GM19025 (cell line): ENCODE measurements at regions not wholly inside any gene's neighbourhood (a gene's known extent, or its start where the extent isn't known, plus 50 kb on each side); places are given as distances from the start of the nearest gene placed in this dataset.
"Not testable (repeated sequence)": the region's sequence is repeated elsewhere in the genome, so short reads cannot be mapped to it uniquely, and the experiment has no call there.

ENCODE experiments used
- ATAC-seq: cut with Tn5 transposase; IDR thresholded peaks from one replicate; pipeline ENCODE4 v1.9.1; 2021; ENCODE audit warnings: mild to moderate bottlenecking, low read depth, moderate library complexity; ENCODE audit not compliant: unreplicated experiment

DNA sequence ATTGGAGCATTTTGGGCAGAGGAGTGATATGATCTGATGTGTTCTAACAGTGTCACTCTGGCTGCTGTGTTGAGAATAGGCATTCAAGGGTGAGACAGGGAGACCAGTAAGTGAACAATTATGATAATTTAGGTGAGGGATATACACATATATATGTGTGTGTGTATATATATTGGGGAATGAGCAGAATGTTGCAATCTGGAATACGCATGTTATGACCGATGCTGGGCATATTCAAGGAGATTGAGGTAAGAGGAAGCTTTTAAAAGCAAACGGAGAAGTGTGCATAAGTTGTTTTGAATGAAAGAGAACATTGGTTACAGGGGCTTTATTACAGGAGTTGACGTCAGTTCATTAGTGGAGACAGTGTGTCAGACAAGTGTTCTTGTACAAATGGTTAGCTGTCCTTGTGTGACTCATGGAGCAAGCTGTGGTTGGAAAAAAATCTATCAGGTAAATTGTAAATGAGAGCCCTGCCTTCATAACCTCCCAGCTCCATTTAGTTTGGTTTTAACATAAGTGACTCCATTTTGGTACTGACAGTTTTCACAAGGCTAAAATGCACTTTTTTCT lies 442.5 kb upstream of the LCORL start:
- no peak for ATAC-seq

DNA sequence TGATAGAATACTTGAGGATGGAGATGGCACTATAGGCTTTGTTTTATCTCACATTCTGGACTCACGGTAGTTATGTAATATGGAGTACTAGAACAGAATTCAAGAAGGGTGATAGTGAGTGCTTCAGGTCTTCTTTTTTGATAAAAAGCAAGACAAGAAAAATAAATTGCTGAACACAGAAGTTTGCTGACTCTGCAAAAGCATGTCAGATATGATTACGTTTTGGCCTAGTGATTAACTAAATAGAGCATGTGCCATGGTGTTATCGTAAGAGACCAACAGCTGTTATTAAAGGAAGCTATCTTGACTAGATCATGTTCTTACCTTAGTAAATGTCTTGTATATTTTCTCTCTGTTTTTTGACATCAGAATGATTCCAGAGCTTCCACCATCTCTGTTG lies 436.9 kb upstream of the LCORL start:
- no peak for ATAC-seq

DNA sequence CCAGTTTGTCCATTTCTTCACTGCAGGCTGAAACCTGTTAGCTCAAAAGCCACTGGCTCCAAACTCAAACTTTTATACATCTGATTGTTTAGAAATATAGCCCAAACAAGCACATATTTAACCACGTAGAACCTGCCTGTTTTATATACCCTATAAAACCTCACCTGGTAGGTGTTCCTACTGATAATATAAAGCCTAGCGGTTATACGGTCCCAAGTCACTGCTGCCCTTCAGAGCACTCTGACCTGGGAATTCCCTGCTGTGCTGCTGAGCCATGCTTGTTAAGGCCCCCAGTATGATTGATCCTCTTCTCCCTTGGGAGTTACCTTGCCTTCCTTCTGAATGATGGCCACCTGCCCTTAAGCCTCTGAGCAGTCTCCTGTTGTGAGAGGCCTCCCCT lies 432.8 kb upstream of the LCORL start:
- no peak for ATAC-seq

DNA sequence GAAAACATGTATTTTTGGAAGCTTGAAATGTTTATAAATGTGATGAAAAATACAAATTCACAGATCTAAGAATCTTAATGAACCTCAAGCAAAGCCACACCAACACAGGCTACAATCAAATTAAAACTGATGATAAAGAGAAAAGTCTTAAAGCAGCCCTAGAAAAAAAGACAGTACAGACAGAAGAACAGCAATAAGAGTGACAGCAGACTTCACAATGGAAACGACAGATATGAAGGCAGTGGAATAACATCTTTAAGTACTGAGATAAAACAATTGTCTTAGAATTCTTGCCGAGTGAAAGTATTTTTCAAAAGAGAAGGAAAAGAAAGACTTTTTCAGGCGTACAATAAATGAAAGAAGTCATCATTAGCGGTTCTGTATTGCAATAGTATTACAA lies 423.6 kb upstream of the LCORL start:
- no peak for ATAC-seq

DNA sequence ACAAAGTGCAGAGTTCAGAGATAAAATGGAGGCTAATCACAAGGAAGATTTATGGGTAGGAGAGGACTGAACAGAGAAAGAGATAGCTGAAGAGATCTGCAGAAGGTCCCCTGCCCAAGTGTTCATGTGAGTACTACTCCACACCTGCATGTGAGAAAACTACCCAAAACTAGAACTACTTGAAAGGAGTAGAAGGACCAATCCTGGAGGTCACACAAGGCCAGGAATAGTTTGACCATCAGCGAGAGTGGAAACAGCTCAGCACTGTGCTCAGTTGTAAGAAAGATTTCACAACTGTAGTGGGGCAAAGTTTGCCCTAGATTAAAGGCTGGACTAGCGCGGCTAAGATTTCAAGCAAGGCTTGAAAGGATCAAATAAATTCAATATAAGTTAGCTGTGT lies 422.7 kb upstream of the LCORL start:
- ATAC-seq, result no peak

DNA sequence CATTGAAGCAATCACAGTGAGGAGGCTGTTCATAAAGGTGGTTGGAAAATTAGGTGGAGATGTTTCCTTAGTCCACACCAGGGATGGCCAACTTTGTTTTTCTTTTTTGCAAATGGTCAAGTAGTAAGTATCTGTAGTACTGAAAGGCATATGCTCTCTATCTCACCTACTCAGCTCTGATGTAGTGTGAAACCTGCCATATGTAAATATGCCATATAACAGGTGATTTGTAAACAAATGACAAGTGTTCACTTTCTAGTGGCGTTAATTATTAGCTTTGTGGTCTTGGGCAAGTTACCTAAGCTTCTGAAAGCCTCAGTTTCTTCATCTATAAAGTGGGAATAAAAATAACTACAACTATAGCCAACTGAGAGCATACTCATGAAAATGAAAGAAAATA lies 421.4 kb upstream of the LCORL start:
- ATAC-seq, result no peak

DNA sequence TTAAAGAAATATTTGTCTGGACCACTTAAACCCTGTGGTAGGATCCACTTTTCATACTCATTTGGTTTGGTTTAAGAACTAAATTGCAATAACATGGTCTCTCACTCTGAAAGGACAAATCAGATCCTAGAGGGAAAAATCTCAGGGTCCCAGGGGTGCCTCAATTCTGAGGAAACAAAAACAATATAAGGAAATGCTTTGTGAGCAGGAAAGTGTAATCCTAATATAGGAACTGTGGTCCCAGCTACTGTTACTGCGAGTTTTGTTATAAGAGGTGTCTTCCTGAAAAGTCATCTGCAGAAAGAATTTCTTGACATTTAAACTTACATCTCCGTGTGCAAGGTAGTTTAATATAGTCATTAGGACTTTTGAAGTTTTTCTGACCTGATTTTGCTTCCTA lies 420.1 kb upstream of the LCORL start:
- ATAC-seq, result no peak

DNA sequence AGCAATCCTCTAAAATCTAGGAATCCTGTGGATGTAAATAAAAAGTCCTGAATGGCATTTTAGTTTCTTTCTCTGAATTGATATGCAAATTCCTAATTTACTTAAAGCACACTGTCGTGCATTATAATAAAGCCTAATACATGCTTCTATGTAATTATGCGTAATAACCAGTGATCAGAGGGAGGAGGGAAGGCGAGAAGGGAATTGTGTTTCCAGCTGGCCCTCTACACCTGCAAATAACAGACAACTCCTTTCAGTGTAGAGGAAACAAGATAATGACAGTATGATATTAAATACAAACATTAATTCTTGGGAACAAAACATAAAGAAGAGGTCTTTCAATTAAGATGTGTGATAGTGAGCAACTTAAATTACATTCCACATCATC lies 419.6 kb upstream of the LCORL start:
- ATAC-seq, result no peak

DNA sequence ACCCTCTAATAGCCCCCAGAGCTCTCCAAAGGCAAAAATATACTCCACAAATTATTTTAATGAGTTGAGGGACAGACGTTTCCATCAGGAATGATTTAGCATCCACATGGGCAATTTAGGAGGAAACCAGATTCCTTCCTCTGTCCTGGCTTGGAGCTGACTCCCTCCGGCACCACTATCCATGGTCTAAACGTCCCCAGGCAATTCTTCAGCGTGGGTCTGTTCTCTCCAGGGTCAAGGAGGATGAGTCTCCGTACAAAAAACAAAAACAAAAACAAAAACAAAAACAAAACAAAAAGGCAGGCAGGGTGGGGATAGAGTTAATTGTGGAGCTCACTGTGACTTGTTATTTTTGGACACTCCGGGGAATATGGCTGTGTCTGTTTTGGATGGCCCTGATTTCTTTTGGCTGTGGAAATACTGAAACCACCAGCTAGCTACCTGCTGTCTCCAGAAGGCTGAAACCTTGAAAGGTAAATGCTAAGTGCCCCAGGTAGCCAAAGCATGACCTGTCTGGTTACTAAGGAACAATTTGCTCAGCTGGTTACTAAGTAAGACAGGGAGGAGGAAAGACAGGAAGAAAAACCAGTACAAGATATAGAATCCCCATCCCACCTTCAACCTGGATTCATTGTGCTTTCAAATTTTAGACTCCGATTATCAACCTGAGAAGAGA lies 419.1 kb upstream of the LCORL start:
- ATAC-seq, result no peak

DNA sequence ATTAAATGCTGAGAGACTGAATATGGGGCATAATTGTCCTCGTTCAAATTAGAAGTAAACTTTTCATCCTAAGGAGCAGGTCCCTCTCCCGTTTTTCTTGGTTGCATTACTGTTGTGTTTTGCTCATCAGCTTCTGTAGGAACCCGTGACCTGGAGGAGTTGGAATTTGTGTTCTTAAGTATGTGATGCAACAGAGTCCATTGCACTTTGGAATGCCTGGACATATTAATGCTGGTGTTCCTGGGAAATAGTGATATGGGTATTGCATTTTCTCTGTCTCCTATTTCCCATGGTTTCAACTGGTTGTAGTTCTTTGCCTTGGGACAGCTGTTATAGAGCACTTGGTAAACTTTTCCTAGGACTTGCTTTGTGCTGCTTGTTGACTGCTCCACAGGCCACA lies 417.8 kb upstream of the LCORL start:
- ATAC-seq, result no peak

DNA sequence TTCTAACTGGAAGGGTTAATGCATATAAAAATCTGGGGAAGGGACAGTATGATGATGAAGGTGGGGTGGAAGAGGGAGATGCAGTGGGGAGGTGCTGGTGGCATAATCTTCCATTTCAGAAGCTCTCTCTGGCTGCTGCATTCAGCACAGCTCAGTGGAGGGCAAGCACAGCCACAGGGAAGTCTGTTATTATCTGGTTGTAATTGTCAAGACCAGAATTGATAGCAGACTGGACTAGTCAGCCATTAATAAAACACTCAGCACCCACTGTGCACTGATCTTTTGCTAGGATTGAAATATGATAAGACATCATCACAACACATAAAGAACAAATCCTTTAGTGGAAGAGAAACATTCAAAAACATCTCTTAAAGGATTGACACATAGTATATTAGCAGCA lies 414.2 kb upstream of the LCORL start:
- ATAC-seq, result no peak

DNA sequence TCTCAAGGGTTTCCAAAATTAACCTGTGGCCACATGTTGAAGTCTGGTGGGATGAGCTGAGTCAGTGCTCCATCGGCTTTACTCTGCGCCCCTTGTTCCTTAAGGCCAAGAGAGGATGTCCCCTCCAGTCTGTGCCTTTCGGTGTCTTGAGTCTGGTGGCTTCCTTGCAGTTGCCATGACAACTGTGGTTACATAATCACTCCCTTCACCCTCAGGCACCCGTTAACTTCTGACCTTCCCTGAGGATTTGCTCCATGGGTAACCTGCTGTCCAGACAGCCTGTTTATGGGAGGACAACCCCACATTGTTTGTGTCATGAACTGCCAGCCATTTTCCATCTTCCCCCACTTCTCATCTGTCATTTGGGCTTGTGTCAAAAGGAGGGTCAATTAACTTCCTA lies 401.1 kb upstream of the LCORL start:
- ATAC-seq, result no peak

DNA sequence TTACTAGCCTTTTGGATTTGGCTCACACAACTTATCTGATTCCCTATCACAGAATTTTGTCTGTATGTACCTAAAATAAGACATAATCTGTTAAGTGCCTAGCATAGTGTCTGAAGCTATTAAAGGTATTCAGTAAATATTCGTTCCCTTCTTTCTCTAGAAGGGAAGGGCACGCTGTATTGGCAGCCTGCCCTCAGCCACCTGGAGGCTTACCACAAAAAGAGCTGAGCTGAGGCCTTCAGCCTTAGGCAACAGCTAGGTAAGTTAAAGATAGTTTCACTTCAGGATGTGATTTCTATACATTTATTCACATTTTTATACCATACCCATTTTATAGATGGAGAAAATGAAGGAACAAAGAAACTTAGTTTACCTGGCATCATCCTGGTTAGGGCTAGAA lies 400.0 kb upstream of the LCORL start:
- no peak for ATAC-seq

DNA sequence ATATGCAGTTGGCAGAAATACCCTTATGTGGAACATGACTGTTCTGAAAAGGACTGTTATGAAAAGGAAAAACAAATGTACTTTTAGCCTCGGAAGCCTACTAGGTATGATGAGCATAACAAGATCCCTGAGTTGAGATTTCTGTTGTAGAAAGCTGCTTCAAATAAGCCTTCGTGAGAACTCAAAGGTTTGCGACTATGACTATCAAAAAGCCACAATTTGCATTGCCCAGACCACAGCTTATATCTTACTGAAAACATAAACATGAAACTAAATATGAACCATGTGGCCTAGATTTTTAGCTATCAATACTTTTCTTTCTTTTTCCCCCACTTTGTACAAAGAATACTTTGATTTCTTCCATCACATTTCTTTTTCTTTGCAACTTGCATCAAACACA lies 398.2 kb upstream of the LCORL start:
- no peak for ATAC-seq

DNA sequence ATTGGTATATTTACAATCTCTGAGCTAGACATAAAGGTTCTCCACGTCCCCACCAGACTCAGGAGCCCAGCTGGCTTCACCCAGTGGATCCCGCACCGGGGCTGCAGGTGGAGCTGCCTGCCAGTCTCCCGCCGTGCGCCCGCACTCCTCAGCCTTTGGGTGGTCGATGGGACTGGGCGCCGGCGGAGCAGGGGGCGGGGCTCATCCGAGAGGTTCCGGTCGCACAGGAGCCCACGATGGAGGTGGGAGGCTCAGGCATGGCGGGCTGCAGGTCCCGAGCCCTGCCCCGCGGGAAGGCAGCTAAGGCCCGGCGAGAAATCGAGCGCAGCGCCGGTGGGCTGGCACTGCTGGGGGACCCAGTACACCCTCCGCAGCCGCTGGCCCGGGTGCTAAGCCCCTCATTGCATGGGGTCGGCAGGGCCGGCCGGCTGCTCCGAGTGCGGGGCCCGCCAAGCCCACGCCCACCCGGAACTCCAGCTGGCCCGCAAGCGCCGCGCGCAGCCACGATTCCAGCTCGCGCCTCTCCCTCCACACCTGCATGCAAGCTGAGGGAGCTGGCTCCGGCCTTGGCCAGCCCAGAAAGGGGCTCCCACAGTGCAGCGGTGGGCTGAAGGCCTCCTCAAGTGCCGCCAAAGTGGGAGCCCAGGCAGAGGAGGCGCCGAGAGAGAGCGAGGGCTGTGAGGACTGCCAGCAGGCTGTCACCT lies 396.8 kb upstream of the LCORL start:
- not testable (repeated sequence) for ATAC-seq

DNA sequence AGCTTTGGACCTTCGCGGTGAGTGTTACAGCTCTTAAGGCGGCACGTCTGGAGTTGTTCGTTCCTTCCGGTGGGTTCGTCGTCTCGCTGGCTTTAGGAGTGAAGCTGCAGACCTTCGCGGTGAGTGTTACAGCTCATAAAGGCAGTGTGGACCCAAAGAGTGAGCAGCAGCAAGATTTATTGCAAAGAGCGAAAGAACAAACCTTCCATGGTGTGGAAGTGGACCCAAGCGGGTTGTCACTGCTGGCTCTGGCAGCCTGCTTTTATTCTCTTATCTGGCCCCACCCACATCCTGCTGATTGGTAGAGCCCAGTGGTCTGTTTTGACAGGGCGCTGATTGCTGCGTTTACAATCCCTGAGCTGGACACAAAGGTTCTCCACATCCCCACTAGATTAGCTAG lies 396.1 kb upstream of the LCORL start:
- not testable (repeated sequence) for ATAC-seq

DNA sequence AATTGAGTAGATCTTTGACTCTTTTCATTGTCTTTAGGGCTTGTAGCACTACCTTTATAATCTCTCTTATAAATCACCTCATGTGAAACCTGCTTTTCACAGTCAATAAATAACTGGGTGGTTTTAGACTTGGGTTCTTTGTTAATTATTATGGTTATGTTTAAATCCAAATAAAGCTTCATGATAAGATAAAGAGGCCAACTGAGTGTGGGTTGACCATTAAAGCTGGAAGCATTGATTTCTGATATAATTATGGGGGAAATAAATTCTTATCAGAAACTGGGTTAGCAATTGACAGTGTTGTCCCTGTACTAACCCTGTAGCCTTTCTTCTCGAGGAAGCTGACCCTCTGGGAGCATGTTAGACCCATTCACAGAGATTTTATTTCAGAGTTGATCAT lies 384.7 kb upstream of the LCORL start:
- ATAC-seq, result no peak

DNA sequence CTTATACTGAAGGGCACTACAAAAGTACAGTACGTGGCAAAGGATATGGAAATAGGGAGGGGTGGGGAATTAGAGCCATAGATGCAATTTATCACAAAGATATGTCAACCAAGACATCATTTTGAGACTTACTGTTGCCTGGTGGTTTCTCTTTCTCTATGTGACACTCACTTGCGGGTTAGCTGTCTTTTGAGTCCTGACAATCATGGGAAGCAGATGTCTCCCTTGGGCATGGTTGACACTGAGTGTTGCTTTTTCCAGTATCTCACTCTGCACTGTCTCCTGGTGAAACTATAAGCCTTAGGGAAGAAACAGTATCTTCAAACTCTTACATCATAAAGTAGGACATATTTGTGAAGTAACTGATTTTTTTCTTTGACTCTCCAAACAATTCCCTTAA lies 383.5 kb upstream of the LCORL start:
- ATAC-seq, result no peak

DNA sequence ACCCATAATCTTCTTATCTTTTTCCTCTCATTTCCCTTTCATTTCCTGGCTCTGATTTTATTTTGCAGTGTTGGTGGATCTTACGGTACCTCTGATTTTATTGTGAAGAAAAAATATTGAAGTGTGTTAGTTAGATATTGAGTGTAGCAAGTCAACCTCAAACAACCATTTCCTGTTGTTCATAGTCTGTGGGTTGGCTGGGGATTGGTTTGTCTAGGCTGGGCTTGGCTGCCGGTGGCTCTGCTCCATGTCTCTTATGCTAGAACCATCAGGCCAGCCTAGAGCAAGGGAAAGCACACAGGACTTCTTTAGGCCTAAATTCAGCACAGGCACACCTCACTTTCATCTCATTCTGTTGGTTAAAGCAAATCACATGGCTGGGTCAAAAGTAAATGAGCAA lies 383.1 kb upstream of the LCORL start:
- no peak for ATAC-seq

DNA sequence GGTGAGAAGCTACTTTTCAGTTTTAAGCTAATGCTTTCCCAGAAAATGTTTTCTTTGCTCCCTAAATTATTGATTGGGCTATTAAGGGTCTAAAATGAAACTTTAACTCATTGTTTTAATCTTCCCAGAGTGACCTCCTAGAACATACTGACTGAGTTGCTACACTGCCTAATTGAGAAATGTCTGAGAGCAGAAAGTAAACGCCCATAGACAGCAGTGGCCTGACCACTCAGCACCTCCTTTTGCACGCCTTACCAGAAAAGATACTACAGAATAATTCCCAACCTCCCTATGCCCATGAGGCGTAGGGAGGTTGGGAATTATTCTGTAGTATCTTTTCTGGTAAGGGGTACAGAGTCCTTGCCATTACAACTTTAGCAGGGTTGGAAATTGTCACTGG lies 381.8 kb upstream of the LCORL start:
- ATAC-seq, result no peak

DNA sequence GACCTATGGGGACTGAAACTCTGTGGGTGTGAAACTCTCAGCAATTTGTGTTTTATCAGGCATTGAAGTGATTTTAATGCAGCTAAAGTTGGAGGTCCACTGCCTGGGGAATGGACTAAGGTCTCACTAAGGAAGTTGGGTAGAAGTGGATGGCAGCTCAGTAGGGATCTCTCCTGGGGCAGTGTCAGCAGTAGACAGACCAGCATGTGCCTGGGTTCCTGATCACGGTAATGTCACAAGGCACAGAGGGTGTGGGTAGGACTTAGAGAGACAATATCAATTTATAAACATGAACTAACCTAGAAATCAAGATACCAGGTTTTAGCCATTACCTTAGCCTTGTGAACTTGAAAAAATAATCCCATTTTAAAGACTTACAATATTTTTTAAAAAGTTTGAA lies 380.3 kb upstream of the LCORL start:
- no peak for ATAC-seq

DNA sequence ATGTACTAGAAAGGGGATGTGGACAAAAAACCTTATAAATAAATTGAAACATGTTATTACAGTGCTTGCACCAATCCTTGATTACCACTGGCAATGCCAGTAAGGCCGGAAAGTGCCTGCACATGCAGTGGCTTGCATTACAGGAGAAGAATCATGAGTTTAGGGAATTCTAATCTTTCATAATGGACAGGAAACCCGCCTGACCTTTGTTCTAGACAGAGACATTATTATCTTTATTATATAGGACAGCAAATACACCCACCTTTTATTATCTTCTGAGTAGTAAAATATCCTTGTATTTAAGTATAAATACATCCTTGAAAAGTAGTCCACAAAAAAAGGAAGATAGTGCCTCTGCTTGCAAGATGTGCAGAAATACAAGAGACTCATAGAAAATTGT lies 379.9 kb upstream of the LCORL start:
- no peak for ATAC-seq
